GM23338 (cell line): ENCODE measurements at regions not wholly inside any gene's neighbourhood (a gene's known extent, or its start where the extent isn't known, plus 50 kb on each side); places are given as distances from the start of the nearest gene placed in this dataset.

Experiments used
- ATAC-seq: fragments of 200-7000 bp; cut with Tn5 transposase; 3 replicates; pipeline ENCODE4 v1.9.1; 2020
- DNase-seq: peaks from one replicate; pipeline ENCODE4 v3.0.0-alpha.2; 2015; ENCODE audit warnings: low spot score
- H2AFZ ChIP-seq: fragments of 200-600 bp; sonication (generic); 2 replicates; pipeline ENCODE4 v1.8.0; 2016; ENCODE audit warnings: antibody characterized with exemption, mild to moderate bottlenecking, moderate library complexity
- H3F3A ChIP-seq: fragments of 200-600 bp; sonication (generic); replicated peaks from 2 replicates; pipeline ENCODE4 v1.8.0; 2017; ENCODE audit warnings: antibody characterized with exemption, mixed run types, low read depth
- H3K27ac ChIP-seq: fragments of 200-600 bp; sonication (generic); 2 replicates; pipeline ENCODE4 v1.6.1; 2016; ENCODE audit warnings: low read depth
- H3K27me3 ChIP-seq: fragments of 200-600 bp; sonication (generic); 2 replicates; pipeline ENCODE4 v1.8.0; 2016; ENCODE audit warnings: mild to moderate bottlenecking, mixed run types, moderate library complexity; ENCODE audit not compliant: insufficient read depth
- H3K36me3 ChIP-seq: fragments of 200-600 bp; sonication (generic); 2 replicates; pipeline ENCODE4 v1.8.0; 2016; ENCODE audit warnings: mild to moderate bottlenecking; ENCODE audit not compliant: insufficient read depth
- H3K4me1 ChIP-seq: fragments of 200-600 bp; sonication (generic); 2 replicates; pipeline ENCODE4 v1.8.0; 2016; ENCODE audit warnings: mild to moderate bottlenecking, moderate library complexity; ENCODE audit not compliant: insufficient read depth
- H3K4me2 ChIP-seq: fragments of 200-600 bp; sonication (generic); 2 replicates; pipeline ENCODE4 v1.7.1; 2017; ENCODE audit warnings: mixed run types
- H3K4me3 ChIP-seq: fragments of 200-600 bp; sonication (generic); 2 replicates; pipeline ENCODE4 v1.6.1; 2016; ENCODE audit warnings: mixed run types
- H3K79me2 ChIP-seq: fragments of 200-600 bp; sonication (generic); replicated peaks from 2 replicates; pipeline ENCODE4 v1.8.0; 2017; ENCODE audit warnings: mild to moderate bottlenecking; ENCODE audit not compliant: insufficient read depth
- H3K9me2 ChIP-seq: fragments of 200-600 bp; sonication (generic); 2 replicates; pipeline ENCODE4 v1.8.0; 2017; ENCODE audit not compliant: insufficient read depth
- H4K20me1 ChIP-seq: fragments of 200-600 bp; sonication (generic); replicated peaks from 2 replicates; pipeline ENCODE4 v1.8.0; 2017; ENCODE audit warnings: mild to moderate bottlenecking; ENCODE audit not compliant: insufficient read depth
- H3K27ac Mint-ChIP-seq: 2 replicates; pipeline ENCODE4 v1.8.0; 2020; ENCODE audit warnings: inconsistent platforms, mild to moderate bottlenecking, moderate library complexity, mixed read lengths
- H3K27me3 Mint-ChIP-seq: 3 replicates; pipeline ENCODE4 v1.8.0; 2022; ENCODE audit warnings: low read depth, mild to moderate bottlenecking, moderate library complexity, mixed read lengths, inconsistent platforms; ENCODE audit not compliant: insufficient read depth, poor library complexity
- H3K36me3 Mint-ChIP-seq: 3 replicates; pipeline ENCODE4 v1.8.0; 2021; ENCODE audit warnings: low read depth, mild to moderate bottlenecking, inconsistent platforms, moderate library complexity, mixed read lengths
- H3K4me1 Mint-ChIP-seq: 3 replicates; pipeline ENCODE4 v1.8.0; 2020; ENCODE audit warnings: mild to moderate bottlenecking, inconsistent platforms, mixed read lengths
- H3K4me3 Mint-ChIP-seq: 3 replicates; pipeline ENCODE4 v1.8.0; 2021; ENCODE audit warnings: moderate library complexity, mild to moderate bottlenecking, inconsistent platforms, mixed read lengths
- H3K9me3 Mint-ChIP-seq: 3 replicates; pipeline ENCODE4 v1.8.0; 2020; ENCODE audit warnings: moderate library complexity, mild to moderate bottlenecking, inconsistent platforms, mixed read lengths
- CTCF ChIP-seq, 2 experiments: fragments of 200-600 bp in 1 of 2; sonication (generic) in 1 of 2; conservative IDR thresholded peaks; 2 replicates each; pipeline versions ENCODE4 v1.5.1 to v1.6.1; 2016 to 2017; ENCODE audit warnings: antibody characterized with exemption in 2 of 2, low read depth in 2 of 2, mild to moderate bottlenecking in 2 of 2, moderate library complexity in 1 of 2
- ETS1 ChIP-seq: IDR thresholded peaks from 2 replicates; pipeline ENCODE4 v1.6.1; 2016; ENCODE audit warnings: antibody characterized with exemption
- JUNB ChIP-seq: IDR thresholded peaks from one replicate; pipeline ENCODE4 v1.6.1; 2016; ENCODE audit warnings: antibody characterized with exemption; ENCODE audit not compliant: unreplicated experiment
- REST ChIP-seq: IDR thresholded peaks from one replicate; pipeline ENCODE4 v1.6.1; 2018; ENCODE audit warnings: antibody characterized with exemption; ENCODE audit not compliant: unreplicated experiment
- ZNF114 ChIP-seq: fragments of 250-450 bp; sonication (Bioruptor Pico); IDR thresholded peaks from 2 replicates; pipeline ENCODE4 v1.5.0; 2020; ENCODE audit warnings: mild to moderate bottlenecking, moderate library complexity
- ZNF331 ChIP-seq: fragments of 250-450 bp; sonication (Bioruptor Pico); IDR thresholded peaks from 2 replicates; pipeline ENCODE4 v1.5.0; 2020; ENCODE audit warnings: low read depth, mild to moderate bottlenecking, moderate library complexity
- ZNF462 ChIP-seq: fragments of 250-450 bp; sonication (Bioruptor Pico); IDR thresholded peaks from 2 replicates; pipeline ENCODE4 v1.5.0; 2020; ENCODE audit warnings: mild to moderate bottlenecking, moderate library complexity

- Histone ChIP-seq H4K20me1 (no peaks in the 10 kb centered on the region), H3K4me3 (no peak overlapping the region), H3K9me2 (no peaks in the 10 kb centered on the region), H3K4me1 (peaks cover 7% of the 10 kb centered on the region; the same call in 1 of the 2 replicates), H3K27me3 (no peaks in the 10 kb centered on the region), H3K27ac (no peak overlapping the region), H3K4me2 (no peak overlapping the region), H3K79me2 (no peaks in the 10 kb centered on the region), H3K36me3 (no peaks in the 10 kb centered on the region), H2AFZ (no peak overlapping the region), H3F3A (no peaks in the 10 kb centered on the region)
- no peak for DNase-seq
- no peak overlapping the region for H3K27ac Mint-ChIP-seq
- H3K4me1 Mint-ChIP-seq, result peaks cover 22% of the 10 kb centered on the region
- TF ChIP-seq ZNF462 (no peak), ZNF331 (CRISPR knock-in tag) (no peak), REST (no peak), ZNF114 (CRISPR knock-in tag) (no peak), ETS1 (no peak), JUNB (no peak), CTCF (conservative IDR thresholded peaks at IDR 0.05; ENCODE audit: low read depth in 2 of 2) (no peak)
- peaks cover 5% of the 10 kb centered on the region for H3K27me3 Mint-ChIP-seq
- no peaks in the 10 kb centered on the region for H3K36me3 Mint-ChIP-seq
- H3K4me3 Mint-ChIP-seq, result no peak overlapping the region
- no peaks in the 10 kb centered on the region for H3K9me3 Mint-ChIP-seq
- no peak for ATAC-seq
These were observed 62.0 kb upstream of the FAM222A start for GRCh38 chr12:109651596-109651995.
